MCF 10A (cell line): ENCODE measurements at regions not wholly inside any gene's neighbourhood (a gene's known extent, or its start where the extent isn't known, plus 50 kb on each side); places are given as distances from the start of the nearest gene placed in this dataset.
"Not testable (repeated sequence)": the region's sequence is repeated elsewhere in the genome, so short reads cannot be mapped to it uniquely, and the experiment has no call there.

Experiments used
- BruUV-seq: library from RNA; stranded (reverse); fragments of 400-500 nt; replicated peaks from 2 replicates; lab custom pipeline; 2021; lab: Mats Ljungman, UMichigan
- CTCF ChIA-PET: fragments of 300-600 bp; sonication (Branson Sonifier 250); formaldehyde crosslinking; extraction: SDS; loops from one replicate; lab custom pipeline; 2021; ENCODE audit warnings: antibody characterized with exemption, inconsistent platforms; lab: Yijun Ruan, JAX
- POLR2A ChIA-PET: fragments of 300-600, 350-650 bp; sonication (Branson Sonifier 250); formaldehyde crosslinking; extraction: SDS; loops from one replicate; lab custom pipeline; 2020; ENCODE audit warnings: antibody characterized with exemption, inconsistent platforms; lab: Yijun Ruan, JAX
- DNase-seq: peaks from one replicate; pipeline ENCODE4 v3.0.0-alpha.2; 2018; ENCODE audit not compliant: unreplicated experiment
- H3K27ac Mint-ChIP-seq: one replicate; pipeline ENCODE4 v1.8.0; 2022; ENCODE audit warnings: mild to moderate bottlenecking, low read depth, mixed read lengths; ENCODE audit not compliant: unreplicated experiment
- H3K27me3 Mint-ChIP-seq: one replicate; pipeline ENCODE4 v1.8.0; 2022; ENCODE audit warnings: mixed read lengths; ENCODE audit not compliant: insufficient read depth, unreplicated experiment
- H3K36me3 Mint-ChIP-seq: one replicate; pipeline ENCODE4 v1.8.0; 2022; ENCODE audit warnings: mild to moderate bottlenecking, moderate library complexity, mixed read lengths; ENCODE audit not compliant: insufficient read depth, unreplicated experiment
- H3K4me1 Mint-ChIP-seq: one replicate; pipeline ENCODE4 v1.8.0; 2022; ENCODE audit warnings: mixed read lengths; ENCODE audit not compliant: insufficient read depth, unreplicated experiment
- H3K4me3 Mint-ChIP-seq: one replicate; pipeline ENCODE4 v1.8.0; 2022; ENCODE audit warnings: mild to moderate bottlenecking, moderate library complexity, mixed read lengths; ENCODE audit not compliant: unreplicated experiment
- H3K9me3 Mint-ChIP-seq: one replicate; pipeline ENCODE4 v1.8.0; 2022; ENCODE audit warnings: mixed read lengths; ENCODE audit not compliant: unreplicated experiment
- CTCF ChIP-seq: fragments of 200-600 bp; IDR thresholded peaks from one replicate; pipeline ENCODE4 v1.8.0; 2022; ENCODE audit warnings: antibody characterized with exemption, mild to moderate bottlenecking; ENCODE audit not compliant: unreplicated experiment
- intact Hi-C: fragments of 100-400 bp; cut with micrococcal nuclease; formaldehyde crosslinking; loops from 2 replicates; pipeline ENCODE4 v1.14.1; 2022

- H3K4me1 Mint-ChIP-seq, CTCF ChIA-PET, POLR2A ChIA-PET, H3K4me3 Mint-ChIP-seq, DNase-seq, H3K27ac Mint-ChIP-seq, intact Hi-C loops, H3K36me3 Mint-ChIP-seq, H3K27me3 Mint-ChIP-seq, BruUV-seq: not testable (repeated sequence)
- H3K9me3 Mint-ChIP-seq = peaks cover 22% of the 10 kb centered on the region
Observed at GRCh38 chr3:75372964-75373363, 291.2 kb upstream of the FRG2C start.

- H3K4me1 Mint-ChIP-seq, POLR2A ChIA-PET, H3K36me3 Mint-ChIP-seq, BruUV-seq, CTCF ChIA-PET, DNase-seq, intact Hi-C loops, H3K4me3 Mint-ChIP-seq, H3K27me3 Mint-ChIP-seq, H3K27ac Mint-ChIP-seq: not testable (repeated sequence)
- H3K9me3 Mint-ChIP-seq = peaks cover 33% of the 10 kb centered on the region
Observed at GRCh38 chr3:75379840-75380239, 284.3 kb upstream of the FRG2C start.

GRCh38 chr3:75380276-75380771, 283.8 kb upstream of the FRG2C start:
- DNase-seq = no peak
- TF ChIP-seq CTCF = no peak
- Mint-ChIP-seq H3K9me3 (peaks cover 33% of the 10 kb centered on the region), H3K36me3 (no peaks in the 10 kb centered on the region), H3K4me3 (no peak overlapping the region), H3K27ac (no peak overlapping the region), H3K27me3 (no peaks in the 10 kb centered on the region), H3K4me1 (no peaks in the 10 kb centered on the region)
- intact Hi-C loops = no loop called here
- BruUV-seq = no TSS peak
- ChIA-PET POLR2A (no interaction called here), CTCF (no interaction called here)

- DNase-seq, BruUV-seq, H3K4me1 Mint-ChIP-seq, H3K4me3 Mint-ChIP-seq, H3K27ac Mint-ChIP-seq, POLR2A ChIA-PET, H3K36me3 Mint-ChIP-seq, intact Hi-C loops, H3K27me3 Mint-ChIP-seq: not testable (repeated sequence)
- peaks cover 28% of the 10 kb centered on the region for H3K9me3 Mint-ChIP-seq
- CTCF ChIA-PET = interaction anchor here (0.6 kb wide), 1 partner anchor 341 kb away, joined by 3 read pairs; no protein-coding TSS in a partner anchor
Observed at GRCh38 chr3:75384016-75384415, 280.1 kb upstream of the FRG2C start.

GRCh38 chr3:75388486-75389124, 275.5 kb upstream of the FRG2C start:
- BruUV-seq, H3K4me3 Mint-ChIP-seq, DNase-seq, H3K36me3 Mint-ChIP-seq, CTCF ChIA-PET, intact Hi-C loops, H3K4me1 Mint-ChIP-seq, H3K27ac Mint-ChIP-seq, POLR2A ChIA-PET, H3K27me3 Mint-ChIP-seq: not testable (repeated sequence)
- peaks cover 17% of the 10 kb centered on the region for H3K9me3 Mint-ChIP-seq

GRCh38 chr3:75393288-75393694, 270.8 kb upstream of the FRG2C start:
- BruUV-seq, intact Hi-C loops: not testable (repeated sequence)

GRCh38 chr3:75394102-75394501, 270.0 kb upstream of the FRG2C start:
- not testable (repeated sequence) for H3K27ac Mint-ChIP-seq, H3K4me1 Mint-ChIP-seq

More at GRCh38 chr3:75393288-75393694, 270.8 kb upstream of the FRG2C start:
- CTCF ChIA-PET, H3K36me3 Mint-ChIP-seq, H3K27me3 Mint-ChIP-seq, H3K27ac Mint-ChIP-seq, H3K4me1 Mint-ChIP-seq, POLR2A ChIA-PET, DNase-seq, H3K4me3 Mint-ChIP-seq: not testable (repeated sequence)
- H3K9me3 Mint-ChIP-seq = peaks cover 19% of the 10 kb centered on the region

GRCh38 chr3:75394562-75395360, 269.4 kb upstream of the FRG2C start:
- CTCF ChIA-PET, H3K4me3 Mint-ChIP-seq, intact Hi-C loops, H3K36me3 Mint-ChIP-seq, H3K4me1 Mint-ChIP-seq, BruUV-seq, H3K27me3 Mint-ChIP-seq, DNase-seq, POLR2A ChIA-PET, H3K27ac Mint-ChIP-seq: not testable (repeated sequence)
- peaks cover 19% of the 10 kb centered on the region for H3K9me3 Mint-ChIP-seq

More at GRCh38 chr3:75394102-75394501, 270.0 kb upstream of the FRG2C start:
- POLR2A ChIA-PET, DNase-seq, CTCF ChIA-PET, BruUV-seq, H3K4me3 Mint-ChIP-seq, H3K36me3 Mint-ChIP-seq, H3K27me3 Mint-ChIP-seq, intact Hi-C loops: not testable (repeated sequence)
- peaks cover 25% of the 10 kb centered on the region for H3K9me3 Mint-ChIP-seq
